A204.1 (cell line): ENCODE measurements at regions not wholly inside any gene's neighbourhood (a gene's known extent, or its start where the extent isn't known, plus 50 kb on each side); places are given as distances from the start of the nearest gene placed in this dataset.
A peak's percentile ranks its signal among the peaks of the same experiment; 100 is the strongest.

ENCODE experiments used
- FAIRE-seq: peaks from 2 replicates; lab custom pipeline; 2012; peaks lifted over from hg19 to GRCh38; lab: Jason Lieb, UNC

GRCh38 chr11:112401036-112401769 is 140.5 kb upstream of the PLET1 start:
- FAIRE-seq = no peak

- FAIRE-seq = no peak
These were observed 142.8 kb upstream of the PLET1 start for GRCh38 chr11:112403432-112403831.

- no peak for FAIRE-seq
These were observed 143.5 kb upstream of the PLET1 start for GRCh38 chr11:112404112-112404511.

- no peak for FAIRE-seq
These were observed 147.9 kb upstream of the PLET1 start for GRCh38 chr11:112408517-112408916.

- FAIRE-seq = no peak
These were observed 149.7 kb upstream of the PLET1 start for GRCh38 chr11:112410325-112410724.

GRCh38 chr11:112412383-112412782 is 151.7 kb upstream of the PLET1 start:
- no peak for FAIRE-seq

GRCh38 chr11:112417339-112417738 is 156.7 kb upstream of the PLET1 start:
- FAIRE-seq = no peak

- FAIRE-seq = no peak
These were observed 157.8 kb upstream of the PLET1 start for GRCh38 chr11:112418438-112418837.

GRCh38 chr11:112421879-112422278 is 161.2 kb upstream of the PLET1 start:
- no peak for FAIRE-seq

- FAIRE-seq = no peak
These were observed 164.5 kb upstream of the PLET1 start for GRCh38 chr11:112425121-112425520.

- FAIRE-seq = no peak
These were observed 176.4 kb upstream of the PLET1 start for GRCh38 chr11:112437096-112437495.

- FAIRE-seq = no peak
These were observed 179.0 kb upstream of the PLET1 start for GRCh38 chr11:112439614-112440013.

GRCh38 chr11:112440518-112440917 is 179.9 kb upstream of the PLET1 start:
- FAIRE-seq = no peak

- no peak for FAIRE-seq
These were observed 187.5 kb upstream of the PLET1 start for GRCh38 chr11:112448168-112448567.

GRCh38 chr11:112448806-112449205 is 188.1 kb upstream of the PLET1 start:
- FAIRE-seq = no peak

GRCh38 chr11:112451250-112451649 is 190.6 kb upstream of the PLET1 start:
- no peak for FAIRE-seq

GRCh38 chr11:112453601-112454577 is 193.2 kb upstream of the PLET1 start:
- no peak for FAIRE-seq

GRCh38 chr11:112454841-112455240 is 194.2 kb upstream of the PLET1 start:
- no peak for FAIRE-seq

GRCh38 chr11:112455791-112456190 is 195.1 kb upstream of the PLET1 start:
- no peak for FAIRE-seq

GRCh38 chr11:112457532-112457931 is 196.9 kb upstream of the PLET1 start:
- FAIRE-seq = peak; percentile 65

- FAIRE-seq = peak; percentile 95
These were observed 198.3 kb upstream of the PLET1 start for GRCh38 chr11:112459001-112459400.

GRCh38 chr11:112460141-112460540 is 199.5 kb upstream of the PLET1 start:
- no peak for FAIRE-seq

GRCh38 chr11:112464949-112465348 is 204.3 kb upstream of the PLET1 start:
- FAIRE-seq = no peak
